Activated naive CD4-positive, alpha-beta T cell treated with anti-CD3 and anti-CD28 coated beads, Interleukin-2, amount 50 U/mL, for 72 hours (primary cell): ENCODE measurements at regions not wholly inside any gene's neighbourhood (a gene's known extent, or its start where the extent isn't known, plus 50 kb on each side); places are given as distances from the start of the nearest gene placed in this dataset.
"Not testable (repeated sequence)": the region's sequence is repeated elsewhere in the genome, so short reads cannot be mapped to it uniquely, and the experiment has no call there.

Experiments
- ATAC-seq, 2 donors: fragments of 150-1000 bp; cut with Tn5 transposase; 2 replicates each; pipeline ENCODE4 v1.10.0; 2021; ENCODE audit warnings: mild to moderate bottlenecking in 2 of 2, moderate library complexity in 2 of 2
- DNase-seq, 2 donors: peaks; one replicate each; pipeline ENCODE4 v3.0.0; 2021 to 2022; ENCODE audit warnings: low spot score in 2 of 2
- H3K27ac Mint-ChIP-seq, 2 donors: one replicate each; pipeline ENCODE4 v1.8.0; 2022; ENCODE audit warnings: mild to moderate bottlenecking in 2 of 2, mixed read lengths in 2 of 2
- H3K36me3 Mint-ChIP-seq, 2 donors: one replicate each; pipeline ENCODE4 v1.8.0; 2022; ENCODE audit warnings: mixed read lengths in 2 of 2
- H3K9me3 Mint-ChIP-seq, 2 donors: one replicate each; pipeline ENCODE4 v1.8.0; 2022; ENCODE audit warnings: mixed read lengths in 2 of 2

GRCh38 chr5:29017501-29017900, 1979.1 kb upstream of the CDH9 start:
- no peak for ATAC-seq
- peaks cover 6 to 14% of the 10 kb centered on the region in 2 donors for H3K9me3 Mint-ChIP-seq

GRCh38 chr5:29016067-29016466, 1977.7 kb upstream of the CDH9 start:
- DNase-seq (no peak), ATAC-seq (no peak)
- H3K36me3 Mint-ChIP-seq = no peaks in the 10 kb centered on the region
- H3K27ac Mint-ChIP-seq = no peak overlapping the region
- peaks cover 6 to 14% of the 10 kb centered on the region in 2 donors for H3K9me3 Mint-ChIP-seq

More at GRCh38 chr5:29017501-29017900, 1979.1 kb upstream of the CDH9 start:
- no peak overlapping the region for H3K27ac Mint-ChIP-seq
- H3K36me3 Mint-ChIP-seq = no peaks in the 10 kb centered on the region
- DNase-seq = no peak

- Mint-ChIP-seq H3K9me3 (peaks cover 6 to 14% of the 10 kb centered on the region in 2 donors), H3K36me3 (no peaks in the 10 kb centered on the region), H3K27ac (no peak overlapping the region)
- DNase-seq (no peak), ATAC-seq (no peak)
Observed at GRCh38 chr5:29015523-29015922, 1977.1 kb upstream of the CDH9 start.

GRCh38 chr5:29005386-29005785, 1967.0 kb upstream of the CDH9 start:
- no peaks in the 10 kb centered on the region for H3K36me3 Mint-ChIP-seq
- peaks cover 4 to 11% of the 10 kb centered on the region in 2 donors for H3K9me3 Mint-ChIP-seq
- no peak for ATAC-seq
- H3K27ac Mint-ChIP-seq = no peak overlapping the region
- DNase-seq = no peak

GRCh38 chr5:29002481-29002880, 1964.1 kb upstream of the CDH9 start:
- ATAC-seq (no peak), DNase-seq (no peak)
- Mint-ChIP-seq H3K9me3 (peaks cover 7% of the 10 kb centered on the region in 2 donors), H3K36me3 (no peaks in the 10 kb centered on the region), H3K27ac (no peak overlapping the region)

GRCh38 chr5:29001666-29002065, 1963.3 kb upstream of the CDH9 start:
- Mint-ChIP-seq H3K9me3 (peaks cover 7 to 11% of the 10 kb centered on the region in 2 donors), H3K36me3 (no peaks in the 10 kb centered on the region), H3K27ac (no peak overlapping the region)
- ATAC-seq (no peak), DNase-seq (no peak)

- no peak for DNase-seq
- Mint-ChIP-seq H3K36me3 (peaks cover 0 to 13% of the 10 kb centered on the region in 2 donors), H3K27ac (no peak overlapping the region), H3K9me3 (peaks cover 28 to 32% of the 10 kb centered on the region in 2 donors)
- no peak for ATAC-seq
Observed at GRCh38 chr5:28984639-28985038, 1946.3 kb upstream of the CDH9 start.

- Mint-ChIP-seq H3K27ac (no peak overlapping the region), H3K9me3 (peaks cover 22 to 28% of the 10 kb centered on the region in 2 donors), H3K36me3 (peaks cover 0 to 11% of the 10 kb centered on the region in 2 donors)
- ATAC-seq (no peak), DNase-seq (no peak)
Observed at GRCh38 chr5:28975508-28975907, 1937.1 kb upstream of the CDH9 start.

- no peak for ATAC-seq
- no peak overlapping the region for H3K27ac Mint-ChIP-seq
- DNase-seq = no peak
- peaks cover 9 to 10% of the 10 kb centered on the region in 2 donors for H3K9me3 Mint-ChIP-seq
- peaks cover 0 to 5% of the 10 kb centered on the region in 2 donors for H3K36me3 Mint-ChIP-seq
Observed at GRCh38 chr5:28967848-28968247, 1929.5 kb upstream of the CDH9 start.

GRCh38 chr5:28961816-28962215, 1923.4 kb upstream of the CDH9 start:
- peaks cover 9 to 13% of the 10 kb centered on the region in 2 donors for H3K9me3 Mint-ChIP-seq
- H3K27ac Mint-ChIP-seq = no peak overlapping the region
- H3K36me3 Mint-ChIP-seq = no peaks in the 10 kb centered on the region
- no peak for ATAC-seq
- no peak for DNase-seq

GRCh38 chr5:28958581-28958980, 1920.2 kb upstream of the CDH9 start:
- Mint-ChIP-seq H3K9me3 (peaks cover 8 to 9% of the 10 kb centered on the region in 2 donors), H3K36me3 (no peaks in the 10 kb centered on the region), H3K27ac (no peak overlapping the region)
- DNase-seq = no peak
- ATAC-seq = no peak

- no peak for ATAC-seq
- DNase-seq = no peak
- Mint-ChIP-seq H3K36me3 (peaks cover 0 to 5% of the 10 kb centered on the region in 2 donors), H3K9me3 (peaks cover 13 to 14% of the 10 kb centered on the region in 2 donors), H3K27ac (no peak overlapping the region)
Observed at GRCh38 chr5:28957450-28957849, 1919.1 kb upstream of the CDH9 start.

- no peak for DNase-seq
- no peak for ATAC-seq
- peaks cover 11 to 19% of the 10 kb centered on the region in 2 donors for H3K9me3 Mint-ChIP-seq
- H3K36me3 Mint-ChIP-seq = peaks cover 0 to 7% of the 10 kb centered on the region in 2 donors
- no peak overlapping the region for H3K27ac Mint-ChIP-seq
Observed at GRCh38 chr5:28954074-28954473, 1915.7 kb upstream of the CDH9 start.

GRCh38 chr5:28947865-28948264, 1909.5 kb upstream of the CDH9 start:
- Mint-ChIP-seq H3K9me3 (peaks cover 14 to 16% of the 10 kb centered on the region in 2 donors), H3K36me3 (peaks cover 0 to 6% of the 10 kb centered on the region in 2 donors), H3K27ac (no peak overlapping the region)
- DNase-seq (no peak), ATAC-seq (no peak)

GRCh38 chr5:28945859-28946258, 1907.5 kb upstream of the CDH9 start:
- Mint-ChIP-seq H3K36me3 (peaks cover 0 to 13% of the 10 kb centered on the region in 2 donors), H3K27ac (no peak overlapping the region), H3K9me3 (peaks cover 13 to 19% of the 10 kb centered on the region in 2 donors)
- ATAC-seq (no peak), DNase-seq (no peak)

- H3K27ac Mint-ChIP-seq, ATAC-seq, DNase-seq: not testable (repeated sequence)
- Mint-ChIP-seq H3K36me3 (peaks cover 8 to 13% of the 10 kb centered on the region in 2 donors), H3K9me3 (peaks cover 0 to 19% of the 10 kb centered on the region in 2 donors)
Observed at GRCh38 chr5:28929366-28929765, 1891.0 kb upstream of the CDH9 start.

- peaks cover 8 to 13% of the 10 kb centered on the region in 2 donors for H3K36me3 Mint-ChIP-seq
- not testable (repeated sequence) for H3K27ac Mint-ChIP-seq, DNase-seq, ATAC-seq
- H3K9me3 Mint-ChIP-seq = peaks cover 0 to 19% of the 10 kb centered on the region in 2 donors
Observed at GRCh38 chr5:28928327-28928790, 1890.0 kb upstream of the CDH9 start.

GRCh38 chr5:28927559-28928326, 1889.4 kb upstream of the CDH9 start:
- ATAC-seq = no peak

More at GRCh38 chr5:28927559-28928326, 1889.4 kb upstream of the CDH9 start:
- peaks cover 8 to 13% of the 10 kb centered on the region in 2 donors for H3K36me3 Mint-ChIP-seq
- H3K27ac Mint-ChIP-seq = no peak overlapping the region
- peaks cover 0 to 20% of the 10 kb centered on the region in 2 donors for H3K9me3 Mint-ChIP-seq
- DNase-seq = no peak
